Thoracic aorta (tissue), 2 donors: ENCODE measurements at regions not wholly inside any gene's neighbourhood (a gene's known extent, or its start where the extent isn't known, plus 50 kb on each side); places are given as distances from the start of the nearest gene placed in this dataset.

Experiments used
- ATAC-seq: fragments of 150-250 bp; one replicate; pipeline ENCODE4 v1.8.0; 2017; ENCODE audit warnings: low read depth; ENCODE audit not compliant: insufficient number of reproducible peaks, low FRiP score
- DNase-seq: peaks from one replicate; pipeline ENCODE4 v3.0.0-alpha.2; 2020; ENCODE audit warnings: low spot score
- H3K27ac ChIP-seq, 2 donors: fragments of 200-600 bp; sonication (generic); 1 replicate in 1 of 2; 2 replicates in 1 of 2; pipeline ENCODE4 v1.5.1; 2016; ENCODE audit warnings: mild to moderate bottlenecking in 2 of 2, moderate library complexity in 2 of 2
- H3K27me3 ChIP-seq: fragments of 200-600 bp; sonication (generic); replicated peaks from 2 replicates; pipeline ENCODE4 v1.6.0; 2016; ENCODE audit warnings: mild to moderate bottlenecking; ENCODE audit not compliant: insufficient read depth
- H3K36me3 ChIP-seq: fragments of 200-600 bp; sonication (generic); one replicate; pipeline ENCODE4 v1.5.1; 2016
- H3K4me1 ChIP-seq, 2 donors: fragments of 200-600 bp; sonication (generic); 1 replicate in 1 of 2; 2 replicates in 1 of 2; pipeline versions ENCODE4 v1.5.1 to v1.6.0; 2016; ENCODE audit warnings: low read depth in 2 of 2, mild to moderate bottlenecking in 1 of 2; ENCODE audit not compliant: control insufficient read depth in 1 of 2
- H3K4me3 ChIP-seq: fragments of 200-600 bp; sonication (generic); 2 replicates; pipeline ENCODE4 v1.5.1; 2016; ENCODE audit warnings: mild to moderate bottlenecking
- H3K9me3 ChIP-seq: fragments of 200-600 bp; sonication (generic); 2 replicates; pipeline ENCODE4 v1.5.1; 2016
- TF ChIP-seq, protein P1 (sequence below): fragments of 200-600 bp; sonication (generic); IDR thresholded peaks from one replicate; pipeline ENCODE4 v1.5.1; 2019; ENCODE audit warnings: antibody characterized with exemption

DNA sequence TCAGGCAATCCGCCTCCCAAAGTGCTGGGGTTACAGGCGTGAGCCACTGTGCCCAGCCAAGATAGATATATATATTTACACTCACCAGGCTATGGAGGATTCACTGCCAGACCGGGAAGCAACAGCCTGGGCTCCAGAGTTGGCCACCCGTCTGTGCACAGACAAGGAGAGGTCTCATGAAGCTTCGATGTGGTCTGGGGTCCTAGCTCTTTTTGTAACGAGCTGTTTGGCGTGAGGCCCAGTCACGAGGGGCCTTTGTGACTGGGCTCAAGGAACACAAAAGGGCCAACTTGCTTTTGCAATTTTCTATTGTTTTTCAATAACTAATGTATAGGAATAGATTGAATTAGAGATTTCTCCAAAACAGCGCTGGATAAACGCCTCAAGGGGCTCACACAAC is 77.6 kb upstream of the EIF5 start:
- peaks cover 0 to 3% of the 10 kb centered on the region in 2 donors for H3K4me1 ChIP-seq
- ATAC-seq (no peak), DNase-seq (no peak)
- no peak overlapping the region for H3K4me3 ChIP-seq
- no peak overlapping the region for H3K27ac ChIP-seq
- TF ChIP-seq, protein P1, sequence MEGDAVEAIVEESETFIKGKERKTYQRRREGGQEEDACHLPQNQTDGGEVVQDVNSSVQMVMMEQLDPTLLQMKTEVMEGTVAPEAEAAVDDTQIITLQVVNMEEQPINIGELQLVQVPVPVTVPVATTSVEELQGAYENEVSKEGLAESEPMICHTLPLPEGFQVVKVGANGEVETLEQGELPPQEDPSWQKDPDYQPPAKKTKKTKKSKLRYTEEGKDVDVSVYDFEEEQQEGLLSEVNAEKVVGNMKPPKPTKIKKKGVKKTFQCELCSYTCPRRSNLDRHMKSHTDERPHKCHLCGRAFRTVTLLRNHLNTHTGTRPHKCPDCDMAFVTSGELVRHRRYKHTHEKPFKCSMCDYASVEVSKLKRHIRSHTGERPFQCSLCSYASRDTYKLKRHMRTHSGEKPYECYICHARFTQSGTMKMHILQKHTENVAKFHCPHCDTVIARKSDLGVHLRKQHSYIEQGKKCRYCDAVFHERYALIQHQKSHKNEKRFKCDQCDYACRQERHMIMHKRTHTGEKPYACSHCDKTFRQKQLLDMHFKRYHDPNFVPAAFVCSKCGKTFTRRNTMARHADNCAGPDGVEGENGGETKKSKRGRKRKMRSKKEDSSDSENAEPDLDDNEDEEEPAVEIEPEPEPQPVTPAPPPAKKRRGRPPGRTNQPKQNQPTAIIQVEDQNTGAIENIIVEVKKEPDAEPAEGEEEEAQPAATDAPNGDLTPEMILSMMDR: no peak
- no peaks in the 10 kb centered on the region for H3K27me3 ChIP-seq
- no peaks in the 10 kb centered on the region for H3K9me3 ChIP-seq
- no peaks in the 10 kb centered on the region for H3K36me3 ChIP-seq

DNA sequence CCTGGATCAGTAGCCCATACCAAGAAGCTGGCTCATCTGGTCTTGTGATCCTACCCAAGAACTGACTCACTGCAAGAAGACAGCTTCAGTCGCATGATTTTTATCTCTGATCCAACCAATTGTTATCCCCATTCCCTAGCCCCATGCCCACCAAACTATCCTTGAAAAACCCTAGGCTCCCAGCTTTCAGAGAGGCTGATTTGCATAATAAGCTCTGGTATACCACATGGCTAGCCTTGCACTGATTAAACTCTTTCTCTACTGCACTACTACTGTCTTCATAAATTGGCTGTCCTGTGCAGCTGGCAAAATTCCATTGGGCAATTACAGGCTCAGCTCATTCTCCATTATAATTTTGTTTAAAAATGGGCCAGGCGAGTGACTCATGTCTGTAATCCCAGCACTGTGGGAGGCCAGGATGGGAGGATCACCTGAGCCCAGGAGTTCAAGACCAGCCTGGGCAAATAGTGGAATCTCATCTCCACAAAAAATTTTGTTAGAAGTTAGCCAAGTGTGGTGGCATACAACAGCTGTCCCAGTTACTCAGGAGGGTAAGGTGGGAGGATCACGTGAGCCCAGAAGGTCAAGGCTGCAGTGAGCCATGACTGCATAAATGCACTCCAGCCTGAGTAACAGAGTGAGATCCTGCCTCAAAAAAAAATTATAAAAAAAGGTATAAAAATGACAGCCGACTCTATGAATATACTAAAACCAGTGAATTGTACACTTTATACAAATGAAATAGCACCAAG is 76.7 kb upstream of the EIF5 start:
- no peaks in the 10 kb centered on the region for H3K36me3 ChIP-seq
- peaks cover 0 to 3% of the 10 kb centered on the region in 2 donors for H3K4me1 ChIP-seq
- no peaks in the 10 kb centered on the region for H3K9me3 ChIP-seq
- H3K27ac ChIP-seq: no peak overlapping the region
- H3K4me3 ChIP-seq: no peak overlapping the region
- TF ChIP-seq, protein P1: no peak
- H3K27me3 ChIP-seq: no peaks in the 10 kb centered on the region
- DNase-seq (no peak), ATAC-seq (no peak)

DNA sequence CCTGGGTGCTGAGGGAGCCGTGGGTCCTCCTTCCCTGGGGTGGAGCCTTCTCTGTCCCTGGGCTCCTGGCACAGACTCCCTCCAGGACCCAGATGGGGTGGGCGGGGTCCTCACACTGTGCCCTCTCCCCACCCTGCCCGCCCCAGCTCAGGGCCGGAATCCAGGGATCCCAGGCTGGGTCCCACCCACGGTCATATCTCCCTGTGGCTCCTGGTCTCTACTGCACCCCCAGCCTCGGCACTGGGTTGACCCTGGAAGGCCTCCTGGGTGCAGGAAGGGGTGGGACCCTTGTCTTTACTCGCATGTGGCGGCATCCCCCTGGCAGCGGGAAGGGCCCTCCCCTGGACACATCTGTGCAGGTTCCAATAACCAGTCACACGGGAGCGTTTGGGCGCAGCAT is 75.8 kb upstream of the EIF5 start:
- DNase-seq (no peak), ATAC-seq (no peak)
- H3K4me3 ChIP-seq: no peak overlapping the region
- H3K27me3 ChIP-seq: no peaks in the 10 kb centered on the region
- H3K4me1 ChIP-seq: peaks cover 0 to 3% of the 10 kb centered on the region in 2 donors
- TF ChIP-seq, protein P1: no peak
- no peak overlapping the region for H3K27ac ChIP-seq
- no peaks in the 10 kb centered on the region for H3K36me3 ChIP-seq
- H3K9me3 ChIP-seq: no peaks in the 10 kb centered on the region

DNA sequence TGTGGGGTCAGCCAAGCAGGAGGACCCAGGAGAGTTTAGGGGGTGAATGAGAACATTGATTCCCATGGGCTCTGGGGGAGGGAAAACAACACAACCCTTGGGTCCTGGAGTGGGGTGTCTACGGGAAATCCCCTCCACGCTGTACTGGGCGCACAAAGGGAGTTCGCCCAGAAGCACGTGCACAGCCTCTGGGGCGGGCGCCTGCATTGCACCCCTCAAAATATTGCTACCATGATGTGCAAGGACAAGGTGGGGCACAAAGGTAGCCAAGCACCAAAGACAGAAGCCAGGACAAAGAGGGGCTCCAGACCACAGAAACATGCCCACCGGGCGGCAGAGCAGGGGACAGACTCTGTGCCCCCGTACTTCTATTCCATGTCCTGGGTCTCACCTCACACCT is 74.9 kb upstream of the EIF5 start:
- Histone ChIP-seq H3K4me3 (no peak overlapping the region), H3K4me1 (peaks cover 0 to 3% of the 10 kb centered on the region in 2 donors), H3K27me3 (no peaks in the 10 kb centered on the region), H3K27ac (no peak overlapping the region), H3K9me3 (no peaks in the 10 kb centered on the region), H3K36me3 (no peaks in the 10 kb centered on the region)
- TF ChIP-seq, protein P1: no peak
- DNase-seq: no peak
- no peak for ATAC-seq

DNA sequence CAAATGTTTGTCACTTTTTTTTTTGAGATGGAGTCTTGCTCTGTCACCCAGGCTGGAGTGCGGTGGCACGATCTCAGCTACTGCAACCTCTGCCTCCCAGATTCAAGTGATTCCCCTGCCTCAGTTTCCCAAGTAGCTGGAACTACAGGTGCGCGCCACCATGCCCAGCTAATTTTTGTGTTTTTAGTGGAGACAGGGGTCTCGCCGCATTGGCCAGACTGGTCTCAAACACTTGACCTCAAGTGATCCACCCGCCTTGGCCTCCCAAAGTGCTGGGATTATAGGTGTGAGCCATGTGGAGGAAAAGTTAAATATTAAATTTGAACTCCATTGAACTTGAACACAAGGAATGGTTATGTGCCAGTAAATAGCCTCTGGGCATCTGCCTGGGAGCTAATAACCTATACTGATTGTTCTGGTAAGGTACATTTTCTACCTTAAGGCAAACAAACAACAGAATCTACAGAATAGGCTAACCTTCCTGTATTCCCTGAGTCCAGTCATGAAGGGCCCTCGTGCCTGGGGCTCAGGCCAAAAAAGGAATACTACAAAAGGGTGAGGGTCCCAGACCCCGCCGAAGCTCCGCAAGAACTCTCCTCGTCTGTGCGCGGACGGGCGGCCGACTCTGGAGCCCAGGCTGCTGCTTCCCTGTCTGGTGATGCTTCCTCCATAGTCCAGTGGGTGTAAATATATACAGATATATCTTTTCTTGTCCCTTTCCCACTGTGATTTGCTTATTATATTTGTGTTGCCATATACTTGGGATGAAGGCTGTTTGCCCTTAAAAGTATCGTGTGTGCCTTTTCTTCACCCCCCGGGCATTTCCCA is 74.0 kb upstream of the EIF5 start:
- H3K27ac ChIP-seq: peak overlapping the region; percentile 53 to 65
- H3K4me1 ChIP-seq: peaks cover 0 to 3% of the 10 kb centered on the region in 2 donors
- no peaks in the 10 kb centered on the region for H3K9me3 ChIP-seq
- no peaks in the 10 kb centered on the region for H3K27me3 ChIP-seq
- H3K36me3 ChIP-seq: no peaks in the 10 kb centered on the region
- TF ChIP-seq, protein P1: no peak
- DNase-seq (no peak), ATAC-seq (no peak)
- peak overlapping the region; percentile 74 for H3K4me3 ChIP-seq
